SK-N-SH (cell line): ENCODE measurements at regions not wholly inside any gene's neighbourhood (a gene's known extent, or its start where the extent isn't known, plus 50 kb on each side); places are given as distances from the start of the nearest gene placed in this dataset.

Source experiments
- CTCF ChIA-PET: fragments of 300-600, 350-600 bp; formaldehyde crosslinking; extraction: SDS; loops from one replicate; lab custom pipeline; 2021; lab: Yijun Ruan, JAX
- POLR2A ChIA-PET: fragments of 350-600 bp; sonication (Branson Sonifier 250); formaldehyde crosslinking; extraction: SDS; loops from one replicate; lab custom pipeline; 2020; ENCODE audit warnings: antibody characterized with exemption, inconsistent platforms; lab: Yijun Ruan, JAX
- DNase-seq: peaks from one replicate; pipeline ENCODE4 v3.0.0; 2012
- H2AFZ ChIP-seq: fragments of 200-600 bp; sonication (generic); 2 replicates; pipeline ENCODE4 v1.8.1; 2016; ENCODE audit warnings: antibody characterized with exemption, mild to moderate bottlenecking, low read depth
- H3F3A ChIP-seq: fragments of 200-600 bp; sonication (generic); replicated peaks from 2 replicates; pipeline ENCODE3; 2016; ENCODE audit warnings: antibody characterized with exemption, mild to moderate bottlenecking; ENCODE audit not compliant: insufficient read depth
- H3K27ac ChIP-seq, 2 experiments: fragments of 200-500 bp in 1 of 2; fragments of 200-600 bp in 1 of 2; sonication (Bioruptor generic) in 1 of 2; sonication (generic), shearing (Covaris generic) in 1 of 2; 2 replicates each; pipeline versions ENCODE4 v1.5.1 to v1.6.1; 2014 to 2016; ENCODE audit warnings: low read depth in 2 of 2, inconsistent platforms in 1 of 2, low read length in 1 of 2, mild to moderate bottlenecking in 1 of 2, mixed read lengths in 1 of 2
- H3K27me3 ChIP-seq: fragments of 200-600 bp; sonication (generic), shearing (Covaris generic); 2 replicates; pipeline ENCODE4 v1.6.1; 2016; ENCODE audit warnings: mixed run types; ENCODE audit not compliant: insufficient read depth
- H3K36me3 ChIP-seq, 2 experiments: fragments of 200-500 bp in 1 of 2; fragments of 200-600 bp in 1 of 2; sonication (Bioruptor generic) in 1 of 2; sonication (generic) in 1 of 2; replicated peaks in 1 of 2; 2 replicates each; pipeline versions ENCODE3 to v1.5.1; 2014 to 2016; ENCODE audit warnings: low read length in 1 of 2, mild to moderate bottlenecking in 1 of 2; ENCODE audit not compliant: insufficient read depth in 2 of 2, control insufficient read depth in 1 of 2
- H3K4me1 ChIP-seq, 2 experiments: fragments of 200-500 bp in 1 of 2; fragments of 200-600 bp in 1 of 2; sonication (Bioruptor generic) in 1 of 2; sonication (generic), shearing (Covaris generic) in 1 of 2; 2 replicates each; pipeline versions ENCODE4 v1.5.1 to v1.6.1; 2014 to 2016; ENCODE audit warnings: low read depth in 1 of 2, low read length in 1 of 2, mixed run types in 1 of 2; ENCODE audit not compliant: insufficient read depth in 2 of 2, control insufficient read depth in 1 of 2
- H3K4me2 ChIP-seq: fragments of 200-600 bp; sonication (generic), shearing (Covaris generic); 2 replicates; pipeline ENCODE4 v1.6.1; 2017; ENCODE audit warnings: mixed run types
- H3K4me3 ChIP-seq, 2 experiments: fragments of 200-500 bp in 1 of 2; fragments of 200-600 bp in 1 of 2; sonication (Bioruptor generic) in 1 of 2; sonication (generic), shearing (Covaris generic) in 1 of 2; 2 replicates each; pipeline versions ENCODE4 v1.5.1 to v1.8.1; 2014 to 2016; ENCODE audit warnings: low read depth in 2 of 2, inconsistent platforms in 1 of 2, low read length in 1 of 2, mild to moderate bottlenecking in 1 of 2, mixed read lengths in 1 of 2, moderate library complexity in 1 of 2
- H3K79me2 ChIP-seq: fragments of 200-600 bp; sonication (generic); 2 replicates; pipeline ENCODE4 v1.8.1; 2017; ENCODE audit warnings: mild to moderate bottlenecking; ENCODE audit not compliant: insufficient read depth
- H3K9ac ChIP-seq: fragments of 200-600 bp; sonication (generic); 2 replicates; pipeline ENCODE4 v1.6.1; 2017; ENCODE audit warnings: mixed run types
- H3K9me2 ChIP-seq: fragments of 200-600 bp; sonication (generic); 2 replicates; pipeline ENCODE4 v1.6.1; 2017; ENCODE audit warnings: mixed run types
- H3K9me3 ChIP-seq: fragments of 200-600 bp; sonication (generic); 2 replicates; pipeline ENCODE4 v1.6.1; 2017; ENCODE audit warnings: mixed run types, mild to moderate bottlenecking, moderate library complexity
- H4K20me1 ChIP-seq: fragments of 200-600 bp; sonication (generic); 2 replicates; pipeline ENCODE4 v1.6.1; 2017; ENCODE audit warnings: mild to moderate bottlenecking, mixed run types; ENCODE audit not compliant: insufficient read depth
- CHD2 ChIP-seq: fragments of 150-350 bp; IDR thresholded peaks from 2 replicates; pipeline ENCODE4 v1.6.1; 2018; ENCODE audit warnings: low read length; ENCODE audit not compliant: partially characterized antibody
- CTCF ChIP-seq: fragments of 200-600 bp; sonication (generic); IDR thresholded peaks from 2 replicates; pipeline ENCODE4 v1.6.1; 2017; ENCODE audit warnings: antibody characterized with exemption, mild to moderate bottlenecking, moderate library complexity
- EP300 ChIP-seq, 2 experiments: IDR thresholded peaks; 2 replicates each; pipeline versions ENCODE4 v1.4.0 to v1.6.1; 2012; ENCODE audit warnings: borderline replicate concordance in 1 of 2, low read depth in 1 of 2, low read length in 1 of 2
- FOXJ3 ChIP-seq: sonication (generic); formaldehyde crosslinking; IDR thresholded peaks from 2 replicates; pipeline ENCODE4 v1.5.1; 2020; ENCODE audit warnings: mild to moderate bottlenecking, missing genetic modification reagents
- GATA2 ChIP-seq: sonication (generic); formaldehyde crosslinking; IDR thresholded peaks from 2 replicates; pipeline ENCODE4 v1.5.0; 2020; ENCODE audit warnings: mild to moderate bottlenecking, missing genetic modification reagents
- MAX ChIP-seq: IDR thresholded peaks from 2 replicates; pipeline ENCODE4 v1.4.0; 2012; ENCODE audit warnings: low read depth
- POLR2AphosphoS5 ChIP-seq: IDR thresholded peaks from 2 replicates; pipeline ENCODE4 v1.6.1; 2012; ENCODE audit warnings: low read depth, low read length
- RAD21 ChIP-seq: IDR thresholded peaks from 2 replicates; pipeline ENCODE4 v1.6.1; 2012; ENCODE audit warnings: mild to moderate bottlenecking, low read length
- RCOR1 ChIP-seq: fragments of 150-350 bp; IDR thresholded peaks from 2 replicates; pipeline ENCODE4 v1.6.1; 2017; ENCODE audit warnings: antibody characterized with exemption, low read length
- SMC3 ChIP-seq: IDR thresholded peaks from 2 replicates; pipeline ENCODE4 v1.6.1; 2012; ENCODE audit warnings: low read depth, low read length, improper control_type of control experiment
- YY1 ChIP-seq: IDR thresholded peaks from 2 replicates; pipeline ENCODE4 v1.4.0; 2012; ENCODE audit warnings: low read depth, mild to moderate bottlenecking
- WGBS: methylation state at CpG from one replicate; pipeline ENCODE4 v1.1.6; 2017; ENCODE audit warnings: low lambda C conversion rate; 5-methylcytosine and 5-hydroxymethylcytosine counted together

GRCh38 chr11:19315511-19315910, 74.8 kb upstream of the E2F8 start (continued):
- TF ChIP-seq CHD2 (no peak), SMC3 (no peak), POLR2AphosphoS5 (no peak), MAX (no peak)

GRCh38 chr11:19313140-19313539, 72.4 kb upstream of the E2F8 start:
- no peaks in the 10 kb centered on the region for H3K9me3 ChIP-seq
- TF ChIP-seq RCOR1 (peak; percentile 81), GATA2 (peak; percentile 75), MAX (no peak), YY1 (no peak), EP300 (IDR thresholded peaks at IDR 0.05; ENCODE audit: borderline replicate concordance in 1 of 2, low read depth in 1 of 2, low read length in 1 of 2) (0 out of 4 replicates have a peak, but pooled peaks of 1 of the 2 experiments have one; percentile 52)
- H4K20me1 ChIP-seq = no peaks in the 10 kb centered on the region
- H3K4me2 ChIP-seq = no peak overlapping the region
- no peak overlapping the region for H3K27ac ChIP-seq
- H3K36me3 ChIP-seq = no peaks in the 10 kb centered on the region
- 0% methylated on average over 1 of the region's 1 CpG for WGBS
- no peaks in the 10 kb centered on the region for H3K79me2 ChIP-seq
- DNase-seq = peak; percentile 48
- H3F3A ChIP-seq = no peaks in the 10 kb centered on the region
- no peak overlapping the region for H3K4me3 ChIP-seq
- H2AFZ ChIP-seq = no peak overlapping the region
- H3K9me2 ChIP-seq = no peaks in the 10 kb centered on the region
- peaks cover 14% of the 10 kb centered on the region; the same call in 1 of the 2 replicates for H3K27me3 ChIP-seq
- no peak overlapping the region for H3K9ac ChIP-seq
- H3K4me1 ChIP-seq = peaks cover 0 to 9% of the 10 kb centered on the region in 2 experiments; a peak in 1 of 4 replicates
- ChIA-PET CTCF (interaction anchor here (0.6 to 3.8 kb wide), 14 partner anchors 13 to 1959 kb away, joined by 3 to 35 read pairs (median 4); no protein-coding TSS in a partner anchor), POLR2A (no interaction called here)

- CTCF ChIA-PET = interaction anchor here (1.2 to 3.8 kb wide), 9 partner anchors 11 to 243 kb away, joined by 3 to 35 read pairs (median 8); no protein-coding TSS in a partner anchor
- peak; percentile 8 for TF ChIP-seq CHD2
- TF ChIP-seq SMC3 = peak; percentile 65
- TF ChIP-seq FOXJ3 (CRISPR knock-in tag) = no peak
- peak; percentile 70 for TF ChIP-seq RAD21
- peak; percentile 85 for TF ChIP-seq CTCF
- no peak for TF ChIP-seq RCOR1
- 17% methylated on average over 3 of the region's 3 CpGs for WGBS
- Histone ChIP-seq H3K4me3 (peak overlapping the region in 1 of 2 experiments; percentile 23; a peak in 1 of 4 replicates), H2AFZ (no peak overlapping the region), H3K4me1 (peaks cover 0 to 12% of the 10 kb centered on the region in 2 experiments; a peak in 1 of 4 replicates), H3K79me2 (no peaks in the 10 kb centered on the region), H3K9ac (no peak overlapping the region), H3K9me2 (no peaks in the 10 kb centered on the region), H4K20me1 (no peaks in the 10 kb centered on the region), H3K27ac (no peak overlapping the region), H3K9me3 (no peaks in the 10 kb centered on the region), H3F3A (no peaks in the 10 kb centered on the region), H3K36me3 (no peaks in the 10 kb centered on the region), H3K27me3 (peaks cover 25% of the 10 kb centered on the region; the same call in 1 of the 2 replicates), H3K4me2 (no peak overlapping the region)
- POLR2A ChIA-PET = no interaction called here
- peak; percentile 66 for DNase-seq
Observed at GRCh38 chr11:19311308-19312030, 70.7 kb upstream of the E2F8 start.
